GM18861 (cell line): ENCODE measurements at regions not wholly inside any gene's neighbourhood (a gene's known extent, or its start where the extent isn't known, plus 50 kb on each side); places are given as distances from the start of the nearest gene placed in this dataset.
"Not testable (repeated sequence)": the region's sequence is repeated elsewhere in the genome, so short reads cannot be mapped to it uniquely, and the experiment has no call there.

Experiments used
- ATAC-seq: cut with Tn5 transposase; IDR thresholded peaks from one replicate; pipeline ENCODE4 v1.9.1; 2021; ENCODE audit not compliant: unreplicated experiment

- ATAC-seq = not testable (repeated sequence)
These were observed 80.7 kb downstream of the SPTSSA start for GRCh38 chr14:34381304-34381703.

GRCh38 chr14:34380471-34380845 lies 81.6 kb downstream of the SPTSSA start:
- ATAC-seq = no peak

DNA sequence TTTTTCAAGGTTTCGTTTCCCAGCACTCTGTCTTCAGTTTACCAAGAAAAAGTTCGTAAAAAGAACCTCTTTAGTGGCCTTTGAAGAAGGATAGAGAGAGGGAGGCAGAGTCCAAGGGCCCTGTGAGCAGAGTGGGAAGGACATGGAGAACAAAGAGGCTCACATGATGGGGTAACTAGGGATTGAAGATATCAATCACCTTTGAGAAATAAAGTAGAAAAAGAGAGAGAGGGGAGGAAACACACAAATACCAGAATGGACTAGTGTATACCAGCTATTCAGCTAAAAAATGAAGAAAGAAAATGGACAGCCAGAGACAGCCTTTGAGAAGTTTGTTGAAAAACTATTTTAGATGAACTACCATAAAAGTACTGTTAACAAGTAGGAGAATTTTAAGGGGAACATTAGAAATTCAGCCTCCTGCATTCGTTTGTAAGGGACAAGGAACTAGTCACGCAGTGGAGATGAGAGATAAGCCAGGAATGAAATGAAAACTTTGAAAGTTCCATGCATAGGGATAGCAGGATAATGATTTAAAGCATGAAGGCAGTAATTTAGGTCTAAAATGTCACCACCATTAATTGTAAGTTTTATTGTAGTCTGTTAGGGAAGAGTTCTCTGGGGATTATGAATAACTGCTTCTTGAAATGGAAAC lies 82.1 kb downstream of the SPTSSA start:
- ATAC-seq = no peak

- ATAC-seq = no peak
These were observed 85.3 kb downstream of the SPTSSA start for GRCh38 chr14:34376649-34377267.

DNA sequence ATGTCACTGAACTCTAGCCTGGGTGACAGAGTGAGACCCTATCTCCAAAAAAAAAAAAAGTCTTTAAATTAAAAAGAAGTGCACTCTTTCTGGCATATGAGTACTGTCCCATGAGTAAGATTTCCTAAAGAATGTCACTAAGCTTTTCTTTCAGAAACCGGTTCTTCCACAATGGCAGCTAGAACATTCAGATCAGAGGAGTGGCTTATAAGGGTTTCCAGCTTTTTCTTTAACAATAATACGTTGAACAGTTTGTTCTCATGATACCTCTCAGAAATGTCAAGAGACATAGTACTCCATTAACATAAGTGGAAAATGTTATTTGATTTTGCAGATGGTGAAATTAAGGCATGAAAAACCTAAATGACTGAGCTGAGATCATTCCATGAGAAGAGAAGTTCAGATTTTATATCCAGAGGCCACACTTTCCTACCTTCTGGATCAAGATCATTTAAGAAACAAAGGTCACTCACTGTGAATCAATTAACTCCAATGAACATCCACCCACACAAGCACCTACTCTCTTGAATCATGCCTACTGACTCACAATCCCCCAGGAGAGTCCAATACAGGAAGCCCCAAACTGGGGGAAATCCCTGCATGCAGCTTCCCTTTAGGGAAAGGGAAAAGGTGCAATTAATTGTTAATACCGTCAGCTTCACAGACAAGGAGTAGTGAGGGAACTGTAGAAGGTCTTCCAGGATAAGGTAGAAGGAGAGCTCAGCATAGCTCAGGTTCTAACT lies 86.9 kb downstream of the SPTSSA start:
- no peak for ATAC-seq

- no peak for ATAC-seq
These were observed 88.8 kb downstream of the SPTSSA start for GRCh38 chr14:34373191-34373590.

DNA sequence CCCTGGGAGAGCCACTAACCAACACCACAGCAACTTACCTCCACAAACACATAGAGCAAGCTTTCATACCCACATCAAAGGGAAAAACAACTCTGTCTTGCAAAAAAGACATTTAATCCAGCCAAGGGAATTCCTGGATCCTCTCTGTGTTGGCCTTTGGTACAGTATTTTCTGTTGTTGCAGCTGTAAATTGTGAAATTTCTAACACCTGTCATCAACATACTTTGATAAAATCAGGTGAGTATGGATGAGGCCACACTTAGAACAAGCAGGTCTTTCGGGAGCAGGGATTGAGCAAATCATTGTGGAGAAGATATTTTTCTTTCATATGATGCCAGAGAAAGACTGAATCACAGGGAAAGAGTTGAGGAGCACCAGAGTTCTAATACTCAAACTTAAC lies 89.3 kb downstream of the SPTSSA start:
- no peak for ATAC-seq

- no peak for ATAC-seq
These were observed 92.4 kb downstream of the SPTSSA start for GRCh38 chr14:34369648-34370030.

- no peak for ATAC-seq
These were observed 92.9 kb downstream of the SPTSSA start for GRCh38 chr14:34368971-34369647.

- ATAC-seq = no peak
These were observed 93.7 kb downstream of the SPTSSA start for GRCh38 chr14:34368115-34368970.

GRCh38 chr14:34365309-34365915 lies 96.6 kb downstream of the SPTSSA start:
- ATAC-seq = no peak

DNA sequence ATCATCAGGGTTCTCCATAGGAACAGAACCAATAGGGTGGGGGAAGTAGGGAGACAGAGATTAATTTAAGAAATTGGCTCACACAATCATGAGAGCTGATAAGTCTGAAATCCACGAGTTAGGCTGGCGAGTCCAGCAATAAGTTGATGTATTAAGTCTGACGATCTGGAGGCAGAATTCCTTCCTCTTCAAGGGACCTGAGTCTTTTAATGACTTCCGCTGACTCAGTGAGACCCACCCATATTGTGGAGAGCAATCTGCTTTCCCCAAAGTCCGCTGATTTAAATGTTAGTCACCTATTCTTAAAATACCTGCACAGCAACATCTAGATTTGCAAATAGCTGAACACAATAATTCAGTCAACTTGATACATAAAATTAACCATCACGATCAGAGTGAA lies 97.8 kb downstream of the SPTSSA start:
- ATAC-seq = no peak

DNA sequence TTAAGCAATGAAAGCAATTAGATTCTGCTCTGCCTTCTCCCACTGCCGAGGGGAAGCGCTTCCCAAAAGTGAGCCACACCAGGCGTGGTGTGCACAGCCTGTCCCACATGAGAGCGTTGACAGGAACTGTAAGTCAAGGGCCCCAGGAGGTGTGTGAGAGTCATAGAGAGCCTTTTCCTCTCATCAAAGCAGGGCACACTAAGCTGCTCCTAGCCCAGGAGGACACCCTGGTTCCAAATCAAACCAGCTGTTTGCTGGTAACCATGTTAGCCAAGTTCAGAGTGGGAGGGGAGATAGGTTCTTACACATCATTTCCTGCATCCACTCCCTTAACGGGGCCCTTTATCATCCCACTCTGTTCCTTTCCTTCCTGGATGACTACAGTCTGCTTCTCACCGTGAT lies 98.3 kb downstream of the SPTSSA start:
- ATAC-seq = no peak

DNA sequence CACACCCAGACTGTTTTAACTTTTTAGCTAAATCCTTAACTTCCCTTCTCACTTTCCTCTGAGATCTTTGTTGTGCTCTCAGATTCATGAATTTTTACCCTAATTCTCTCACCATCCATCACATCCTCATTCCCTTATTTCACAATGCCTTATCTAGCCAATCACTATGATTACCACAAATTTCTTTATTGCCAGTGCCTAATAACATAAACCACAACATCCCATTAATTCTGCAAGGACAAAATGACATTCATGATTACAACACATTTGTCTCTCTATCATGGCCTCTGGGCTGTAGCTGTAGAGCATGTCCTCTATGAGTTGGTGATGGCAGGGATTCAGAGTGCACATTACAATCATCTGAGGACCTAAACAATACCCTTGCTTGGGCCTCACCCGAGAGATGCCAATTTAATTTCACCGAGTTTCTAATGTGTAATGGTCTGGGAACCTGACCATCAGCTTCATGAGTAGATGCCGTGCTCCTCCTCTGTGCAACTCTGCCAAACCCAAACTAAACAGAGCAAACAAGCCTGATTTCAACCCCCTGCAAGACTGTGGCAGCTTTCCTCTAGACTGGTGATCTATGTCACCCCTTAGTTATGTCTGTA lies 99.3 kb downstream of the SPTSSA start:
- no peak for ATAC-seq

GRCh38 chr14:34361504-34362011 lies 100.5 kb downstream of the SPTSSA start:
- ATAC-seq = no peak

- ATAC-seq = no peak
These were observed 102.5 kb downstream of the SPTSSA start for GRCh38 chr14:34359420-34360117.

DNA sequence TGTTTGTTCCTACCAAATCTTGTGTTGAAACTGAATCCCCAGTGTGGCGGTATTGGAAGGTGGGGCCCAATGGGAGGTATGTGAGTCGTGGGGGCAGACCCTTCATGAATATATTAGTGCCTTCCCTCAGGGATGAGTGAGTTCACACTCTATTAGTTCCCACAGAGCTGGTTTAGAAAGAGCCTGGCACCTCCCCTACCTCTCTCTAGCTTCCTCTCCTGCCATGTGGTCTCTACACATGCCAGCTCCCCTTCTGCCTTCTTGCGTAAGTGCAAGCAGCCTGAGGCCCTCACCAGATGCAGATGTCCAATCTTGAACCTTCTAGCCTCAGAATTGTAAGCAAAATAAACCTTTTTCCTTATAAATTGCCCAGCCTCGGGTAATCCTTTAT lies 105.8 kb downstream of the SPTSSA start:
- ATAC-seq = no peak

DNA sequence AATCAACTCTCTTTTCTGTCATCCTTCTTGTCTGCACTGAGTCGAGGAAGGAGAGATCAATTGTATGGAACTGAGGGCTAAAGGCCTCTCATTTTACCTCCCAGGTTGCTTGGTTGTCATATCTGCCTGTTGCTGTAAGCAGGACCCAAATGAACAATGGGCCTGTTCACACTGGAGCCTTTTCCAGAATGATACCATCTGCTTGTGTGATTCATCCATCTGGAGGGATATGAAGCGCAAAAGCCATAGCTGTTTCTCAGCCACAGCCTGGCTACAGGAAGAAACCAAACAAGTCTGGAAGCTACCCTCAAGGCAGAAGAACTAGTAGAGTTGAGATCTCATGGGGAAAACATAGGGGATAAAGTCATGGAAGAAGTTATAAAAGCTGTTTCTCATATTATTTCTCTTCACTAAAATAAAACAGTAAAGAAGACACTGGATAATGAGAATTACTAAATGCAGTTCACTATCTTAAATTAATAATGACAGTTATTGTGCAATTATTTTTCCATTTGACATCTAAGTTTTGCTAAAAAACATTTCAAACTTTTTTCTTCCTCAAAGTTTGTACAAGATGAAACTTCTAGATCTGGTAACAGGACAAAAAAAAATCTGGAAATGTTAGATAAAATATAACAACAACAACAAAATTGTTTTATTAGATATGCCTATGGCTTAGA lies 106.3 kb downstream of the SPTSSA start:
- no peak for ATAC-seq

GRCh38 chr14:34354556-34354955 lies 107.5 kb downstream of the SPTSSA start:
- ATAC-seq = no peak
